ENCODE measurements at regions not wholly inside any gene's neighbourhood (a gene's known extent, or its start where the extent isn't known, plus 50 kb on each side); places are given as distances from the start of the nearest gene placed in this dataset.

GRCh38 chr9:26754509-26755164, 138.0 kb downstream of the CAAP1 start:
- no peak for DNase-seq (ENCODE audit: low read depth in 1 of 2, low spot score in 1 of 2)
- in situ Hi-C loops (cut with HindIII; ENCODE audit: low pct_unique_long_range_greater_than_20kb, low sequenced_read_pairs) = no loop called here
- TF ChIP-seq JUND (IDR thresholded peaks at IDR 0.05; ENCODE audit: low read depth) = no peak

- DNase-seq (ENCODE audit: low read depth in 1 of 2, low spot score in 1 of 2) = no peak
- TF ChIP-seq JUND (IDR thresholded peaks at IDR 0.05; ENCODE audit: low read depth) = no peak
- in situ Hi-C loops (cut with HindIII; ENCODE audit: low pct_unique_long_range_greater_than_20kb, low sequenced_read_pairs) = no loop called here
These were observed 138.6 kb downstream of the CAAP1 start for GRCh38 chr9:26753971-26754370.

- in situ Hi-C loops (cut with HindIII; ENCODE audit: low pct_unique_long_range_greater_than_20kb, low sequenced_read_pairs) = no loop called here
- TF ChIP-seq JUND (IDR thresholded peaks at IDR 0.05; ENCODE audit: low read depth) = no peak
- no peak for DNase-seq (ENCODE audit: low read depth in 1 of 2, low spot score in 1 of 2)
These were observed 142.4 kb downstream of the CAAP1 start for GRCh38 chr9:26750162-26750561.

- TF ChIP-seq JUND (IDR thresholded peaks at IDR 0.05; ENCODE audit: low read depth) = no peak
- no peak for DNase-seq (ENCODE audit: low read depth in 1 of 2, low spot score in 1 of 2)
- in situ Hi-C loops (cut with HindIII; ENCODE audit: low pct_unique_long_range_greater_than_20kb, low sequenced_read_pairs) = no loop called here
These were observed 144.0 kb downstream of the CAAP1 start for GRCh38 chr9:26748449-26749058.

GRCh38 chr9:26747611-26748010, 145.0 kb downstream of the CAAP1 start:
- no peak for TF ChIP-seq JUND (IDR thresholded peaks at IDR 0.05; ENCODE audit: low read depth)
- in situ Hi-C loops (cut with HindIII; ENCODE audit: low pct_unique_long_range_greater_than_20kb, low sequenced_read_pairs) = no loop called here
- DNase-seq (ENCODE audit: low read depth in 1 of 2, low spot score in 1 of 2) = no peak

- no peak for TF ChIP-seq JUND (IDR thresholded peaks at IDR 0.05; ENCODE audit: low read depth)
- in situ Hi-C loops (cut with HindIII; ENCODE audit: low pct_unique_long_range_greater_than_20kb, low sequenced_read_pairs) = no loop called here
- DNase-seq (ENCODE audit: low read depth in 1 of 2, low spot score in 1 of 2) = peak; percentile 2 to 67
These were observed 146.1 kb downstream of the CAAP1 start for GRCh38 chr9:26746357-26747072.

GRCh38 chr9:26745111-26745510, 147.5 kb downstream of the CAAP1 start:
- DNase-seq (ENCODE audit: low read depth in 1 of 2, low spot score in 1 of 2) = no peak
- TF ChIP-seq JUND (IDR thresholded peaks at IDR 0.05; ENCODE audit: low read depth) = no peak
- in situ Hi-C loops (cut with HindIII; ENCODE audit: low pct_unique_long_range_greater_than_20kb, low sequenced_read_pairs) = no loop called here

- in situ Hi-C loops (cut with HindIII; ENCODE audit: low pct_unique_long_range_greater_than_20kb, low sequenced_read_pairs) = no loop called here
These were observed 148.2 kb downstream of the CAAP1 start for GRCh38 chr9:26744191-26744965.

GRCh38 chr9:26742828-26743476, 149.7 kb downstream of the CAAP1 start:
- DNase-seq (ENCODE audit: low read depth in 1 of 2, low spot score in 1 of 2) = no peak
- in situ Hi-C loops (cut with HindIII; ENCODE audit: low pct_unique_long_range_greater_than_20kb, low sequenced_read_pairs) = no loop called here
- no peak for TF ChIP-seq JUND (IDR thresholded peaks at IDR 0.05; ENCODE audit: low read depth)

More at GRCh38 chr9:26744191-26744965, 148.2 kb downstream of the CAAP1 start:
- DNase-seq (ENCODE audit: low read depth in 1 of 2, low spot score in 1 of 2) = peak in 1 of 2 experiments; percentile 30
- no peak for TF ChIP-seq JUND (IDR thresholded peaks at IDR 0.05; ENCODE audit: low read depth)

- no peak for TF ChIP-seq JUND (IDR thresholded peaks at IDR 0.05; ENCODE audit: low read depth)
- in situ Hi-C loops (cut with HindIII; ENCODE audit: low pct_unique_long_range_greater_than_20kb, low sequenced_read_pairs) = no loop called here
- no peak for DNase-seq (ENCODE audit: low read depth in 1 of 2, low spot score in 1 of 2)
These were observed 157.4 kb downstream of the CAAP1 start for GRCh38 chr9:26735160-26735559.

GRCh38 chr9:26729187-26729586, 163.4 kb downstream of the CAAP1 start:
- in situ Hi-C loops (cut with HindIII; ENCODE audit: low pct_unique_long_range_greater_than_20kb, low sequenced_read_pairs) = no loop called here
- no peak for TF ChIP-seq JUND (IDR thresholded peaks at IDR 0.05; ENCODE audit: low read depth)
- no peak for DNase-seq (ENCODE audit: low read depth in 1 of 2, low spot score in 1 of 2)

GRCh38 chr9:26727471-26727870, 165.1 kb downstream of the CAAP1 start:
- no peak for TF ChIP-seq JUND (IDR thresholded peaks at IDR 0.05; ENCODE audit: low read depth)
- in situ Hi-C loops (cut with HindIII; ENCODE audit: low pct_unique_long_range_greater_than_20kb, low sequenced_read_pairs) = no loop called here
- DNase-seq (ENCODE audit: low read depth in 1 of 2, low spot score in 1 of 2) = no peak
